ENCODE measurements at regions not wholly inside any gene's neighbourhood (a gene's known extent, or its start where the extent isn't known, plus 50 kb on each side); places are given as distances from the start of the nearest gene placed in this dataset.

- H3K36me3 Mint-ChIP-seq = peaks cover 0 to 35% (median 2%) of the 10 kb centered on the region in 3 donors
- POLR2A ChIA-PET = no interaction called here
- H3K4me3 Mint-ChIP-seq = no peak overlapping the region
- no peaks in the 10 kb centered on the region for H3K27me3 Mint-ChIP-seq
- H3K9me3 Mint-ChIP-seq = no peaks in the 10 kb centered on the region
- no peak for ATAC-seq
- no peak for DNase-seq
- peaks cover 1 to 24% (median 15%) of the 10 kb centered on the region in 4 donors for H3K4me1 Mint-ChIP-seq
- peak overlapping the region in 1 of 10 donors; percentile 53 for H3K27ac Mint-ChIP-seq
Measured at GRCh38 chrY:19055232-19056137, 281.9 kb upstream of the HSFY2 start.

- DNase-seq (no peak), ATAC-seq (no peak)
- Mint-ChIP-seq H3K27ac (no peak overlapping the region), H3K27me3 (no peaks in the 10 kb centered on the region), H3K4me3 (no peak overlapping the region), H3K9me3 (no peaks in the 10 kb centered on the region), H3K4me1 (peaks cover 1 to 23% (median 17%) of the 10 kb centered on the region in 4 donors), H3K36me3 (peaks cover 0 to 24% (median 1%) of the 10 kb centered on the region in 3 donors)
- POLR2A ChIA-PET = no interaction called here
Measured at GRCh38 chrY:19053806-19054205, 280.3 kb upstream of the HSFY2 start.

GRCh38 chrY:19051021-19051420 is 277.5 kb upstream of the HSFY2 start:
- DNase-seq (no peak), ATAC-seq (no peak)
- peaks cover 1 to 23% (median 17%) of the 10 kb centered on the region in 4 donors for H3K4me1 Mint-ChIP-seq
- no peaks in the 10 kb centered on the region for H3K9me3 Mint-ChIP-seq
- POLR2A ChIA-PET = no interaction called here
- H3K4me3 Mint-ChIP-seq = no peak overlapping the region
- H3K27ac Mint-ChIP-seq = no peak overlapping the region
- H3K36me3 Mint-ChIP-seq = peaks cover 0 to 16% (median 5%) of the 10 kb centered on the region in 3 donors
- no peaks in the 10 kb centered on the region for H3K27me3 Mint-ChIP-seq

- peaks cover 0 to 17% (median 4%) of the 10 kb centered on the region in 4 donors for H3K4me1 Mint-ChIP-seq
- DNase-seq (no peak), ATAC-seq (no peak)
- H3K27me3 Mint-ChIP-seq = no peaks in the 10 kb centered on the region
- H3K9me3 Mint-ChIP-seq = no peaks in the 10 kb centered on the region
- H3K36me3 Mint-ChIP-seq = peaks cover 0 to 82% (median 26%) of the 10 kb centered on the region in 3 donors
- POLR2A ChIA-PET = no interaction called here
- H3K4me3 Mint-ChIP-seq = no peak overlapping the region
- H3K27ac Mint-ChIP-seq = no peak overlapping the region
Measured at GRCh38 chrY:19042984-19043442, 269.5 kb upstream of the HSFY2 start.

- no peaks in the 10 kb centered on the region for H3K27me3 Mint-ChIP-seq
- H3K4me1 Mint-ChIP-seq = peaks cover 0 to 15% (median 4%) of the 10 kb centered on the region in 4 donors
- ATAC-seq = no peak
- POLR2A ChIA-PET = interaction anchor here (0.6 kb wide), 1 partner anchor 38 kb away, joined by 3 read pairs; no protein-coding TSS in a partner anchor
- no peak overlapping the region for H3K4me3 Mint-ChIP-seq
- H3K36me3 Mint-ChIP-seq = peaks cover 0 to 88% (median 28%) of the 10 kb centered on the region in 3 donors
- DNase-seq = no peak
- peaks cover 0 to 3% (median 0%) of the 10 kb centered on the region in 9 donors for H3K9me3 Mint-ChIP-seq
- no peak overlapping the region for H3K27ac Mint-ChIP-seq
Measured at GRCh38 chrY:19042306-19042958, 268.9 kb upstream of the HSFY2 start.

GRCh38 chrY:19026631-19027030 is 253.1 kb upstream of the HSFY2 start:
- no peaks in the 10 kb centered on the region for H3K9me3 Mint-ChIP-seq
- ATAC-seq = no peak
- H3K4me3 Mint-ChIP-seq = no peak overlapping the region
- H3K27ac Mint-ChIP-seq = no peak overlapping the region
- H3K27me3 Mint-ChIP-seq = no peaks in the 10 kb centered on the region
- POLR2A ChIA-PET = no interaction called here
- no peak for DNase-seq
- H3K4me1 Mint-ChIP-seq = peaks cover 0 to 6% (median 4%) of the 10 kb centered on the region in 4 donors
- H3K36me3 Mint-ChIP-seq = peaks cover 0 to 11% (median 10%) of the 10 kb centered on the region in 3 donors

- H3K27ac Mint-ChIP-seq = peak overlapping the region in 1 of 10 donors; percentile 33
- POLR2A ChIA-PET = no interaction called here
- ATAC-seq (no peak), DNase-seq (no peak)
- no peak overlapping the region for H3K4me3 Mint-ChIP-seq
- no peaks in the 10 kb centered on the region for H3K27me3 Mint-ChIP-seq
- peaks cover 0 to 24% (median 12%) of the 10 kb centered on the region in 3 donors for H3K36me3 Mint-ChIP-seq
- H3K9me3 Mint-ChIP-seq = no peaks in the 10 kb centered on the region
- peaks cover 2 to 6% (median 4%) of the 10 kb centered on the region in 4 donors for H3K4me1 Mint-ChIP-seq
Measured at GRCh38 chrY:19023934-19024333, 250.4 kb upstream of the HSFY2 start.

GRCh38 chrY:19020193-19020592 is 246.7 kb upstream of the HSFY2 start:
- POLR2A ChIA-PET = no interaction called here

GRCh38 chrY:19016990-19017389 is 243.5 kb upstream of the HSFY2 start:
- Mint-ChIP-seq H3K4me3 (no peak overlapping the region), H3K36me3 (peaks cover 0 to 20% (median 6%) of the 10 kb centered on the region in 3 donors), H3K4me1 (peaks cover 7 to 14% (median 10%) of the 10 kb centered on the region in 4 donors), H3K27me3 (no peaks in the 10 kb centered on the region), H3K9me3 (no peaks in the 10 kb centered on the region), H3K27ac (no peak overlapping the region)
- POLR2A ChIA-PET = no interaction called here
- ATAC-seq (no peak), DNase-seq (no peak)

More at GRCh38 chrY:19020193-19020592, 246.7 kb upstream of the HSFY2 start:
- no peak for ATAC-seq
- no peak for DNase-seq
- H3K27ac Mint-ChIP-seq = no peak overlapping the region
- H3K27me3 Mint-ChIP-seq = no peaks in the 10 kb centered on the region
- H3K36me3 Mint-ChIP-seq = peaks cover 0 to 20% (median 6%) of the 10 kb centered on the region in 3 donors
- H3K4me1 Mint-ChIP-seq = peaks cover 10 to 13% (median 11%) of the 10 kb centered on the region in 4 donors
- H3K4me3 Mint-ChIP-seq = no peak overlapping the region
- no peaks in the 10 kb centered on the region for H3K9me3 Mint-ChIP-seq

- Mint-ChIP-seq H3K4me1 (peaks cover 7 to 18% (median 16%) of the 10 kb centered on the region in 4 donors), H3K27ac (peak overlapping the region in 1 of 10 donors; percentile 86), H3K36me3 (peaks cover 0 to 19% (median 6%) of the 10 kb centered on the region in 3 donors), H3K27me3 (no peaks in the 10 kb centered on the region), H3K4me3 (peak overlapping the region in 1 of 10 donors; percentile 10), H3K9me3 (no peaks in the 10 kb centered on the region)
- POLR2A ChIA-PET = no interaction called here
- no peak for DNase-seq
- no peak for ATAC-seq
Measured at GRCh38 chrY:19015854-19016253, 242.3 kb upstream of the HSFY2 start.

- peak in 1 of 2 donors; percentile 61 for ATAC-seq
- Mint-ChIP-seq H3K9me3 (no peaks in the 10 kb centered on the region), H3K4me1 (peaks cover 7 to 18% (median 16%) of the 10 kb centered on the region in 4 donors), H3K4me3 (no peak overlapping the region), H3K27me3 (no peaks in the 10 kb centered on the region), H3K27ac (no peak overlapping the region), H3K36me3 (peaks cover 0 to 14% (median 5%) of the 10 kb centered on the region in 3 donors)
- DNase-seq = no peak
- POLR2A ChIA-PET = no interaction called here
Measured at GRCh38 chrY:19015213-19015612, 241.7 kb upstream of the HSFY2 start.

- peaks cover 0 to 6% (median 4%) of the 10 kb centered on the region in 3 donors for H3K36me3 Mint-ChIP-seq
- POLR2A ChIA-PET = no interaction called here
- ATAC-seq (no peak), DNase-seq (no peak)
- no peaks in the 10 kb centered on the region for H3K27me3 Mint-ChIP-seq
- H3K9me3 Mint-ChIP-seq = no peaks in the 10 kb centered on the region
- no peak overlapping the region for H3K4me3 Mint-ChIP-seq
- H3K27ac Mint-ChIP-seq = no peak overlapping the region
- peaks cover 7 to 17% (median 15%) of the 10 kb centered on the region in 4 donors for H3K4me1 Mint-ChIP-seq
Measured at GRCh38 chrY:19012985-19013384, 239.4 kb upstream of the HSFY2 start.

GRCh38 chrY:19011605-19012090 is 238.1 kb upstream of the HSFY2 start:
- Mint-ChIP-seq H3K27me3 (no peaks in the 10 kb centered on the region), H3K27ac (peak overlapping the region in 1 of 10 donors; percentile 46), H3K36me3 (peaks cover 0 to 8% (median 3%) of the 10 kb centered on the region in 3 donors), H3K4me1 (peaks cover 15 to 25% (median 18%) of the 10 kb centered on the region in 4 donors), H3K4me3 (no peak overlapping the region), H3K9me3 (peaks cover 0 to 9% (median 0%) of the 10 kb centered on the region in 9 donors)
- POLR2A ChIA-PET = no interaction called here
- DNase-seq = no peak
- no peak for ATAC-seq

Data from naive thymus-derived CD8-positive, alpha-beta T cell (primary cell).